ENCODE measurements at regions not wholly inside any gene's neighbourhood (a gene's known extent, or its start where the extent isn't known, plus 50 kb on each side); places are given as distances from the start of the nearest gene placed in this dataset.
"Not testable (repeated sequence)": the region's sequence is repeated elsewhere in the genome, so short reads cannot be mapped to it uniquely, and the experiment has no call there.

DNA sequence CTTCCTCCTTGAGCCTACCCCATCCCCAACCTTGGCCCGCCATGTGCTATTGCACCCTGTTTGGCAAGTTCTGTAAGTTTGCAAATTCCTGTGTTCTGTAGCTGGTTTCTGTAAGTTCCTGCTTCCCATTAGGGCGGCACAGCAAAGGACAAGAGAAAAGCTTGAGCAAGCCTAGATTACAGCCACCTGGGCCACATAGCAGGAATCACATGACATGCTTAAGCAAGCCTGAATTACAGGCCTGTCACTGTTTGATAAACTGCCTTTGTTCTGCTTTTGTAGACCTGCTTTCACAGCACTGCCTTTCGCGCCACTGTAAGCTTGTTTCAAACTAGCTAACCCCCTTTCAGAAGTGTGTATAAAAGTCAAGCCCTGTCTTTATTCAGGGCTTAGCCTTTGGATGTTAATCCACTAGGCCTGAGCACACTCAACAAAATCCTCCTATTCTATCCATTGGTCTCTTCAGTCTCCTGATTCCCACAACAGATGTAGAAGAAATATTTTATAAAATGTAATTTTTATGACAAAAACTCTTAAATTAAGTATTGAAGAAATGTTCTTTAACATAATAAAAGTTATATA lies 906.8 kb upstream of the NDST4 start:
- DNase-seq (ENCODE audit: low read depth) = no peak

DNA sequence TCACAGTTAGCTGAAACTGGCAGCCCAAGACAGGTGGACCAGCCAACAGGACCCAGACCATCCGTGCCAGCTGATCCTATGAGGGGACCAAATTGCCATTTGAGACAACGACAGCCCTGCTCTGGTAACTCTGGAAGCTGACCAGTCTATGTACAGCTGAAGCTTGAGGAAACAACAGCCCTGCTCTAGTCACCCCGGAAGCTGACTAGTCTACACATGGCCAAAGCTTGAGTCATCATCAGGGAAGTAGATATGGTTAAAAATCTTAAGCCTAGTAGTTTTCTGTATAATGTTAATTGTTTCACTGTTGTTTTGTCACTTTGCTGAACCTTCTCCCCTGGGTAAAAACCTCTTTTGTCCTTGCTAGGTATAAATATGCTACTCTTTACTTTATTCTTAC lies 905.4 kb upstream of the NDST4 start:
- DNase-seq (ENCODE audit: low read depth) = peak; percentile 1

DNA sequence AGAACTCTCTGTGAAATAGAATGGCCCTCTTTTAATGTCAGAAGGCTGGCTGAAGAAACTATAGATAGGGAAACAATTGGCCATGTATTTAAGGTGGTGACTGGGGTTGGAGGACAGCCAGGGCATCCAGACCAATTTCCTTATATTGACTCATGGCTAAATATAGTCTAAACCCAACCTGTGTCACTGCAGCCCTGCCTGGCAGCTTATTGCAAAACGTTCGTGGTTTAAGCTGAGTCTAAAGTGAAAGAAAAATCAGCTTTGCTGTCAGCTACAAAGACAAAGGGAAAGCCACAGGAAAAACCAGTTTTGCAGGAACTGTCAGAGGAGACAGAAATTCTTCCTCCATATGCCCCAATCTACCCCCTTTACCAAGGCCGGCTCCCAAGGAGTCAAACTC lies 902.8 kb upstream of the NDST4 start:
- peak; percentile 68 for DNase-seq (ENCODE audit: low read depth)

DNA sequence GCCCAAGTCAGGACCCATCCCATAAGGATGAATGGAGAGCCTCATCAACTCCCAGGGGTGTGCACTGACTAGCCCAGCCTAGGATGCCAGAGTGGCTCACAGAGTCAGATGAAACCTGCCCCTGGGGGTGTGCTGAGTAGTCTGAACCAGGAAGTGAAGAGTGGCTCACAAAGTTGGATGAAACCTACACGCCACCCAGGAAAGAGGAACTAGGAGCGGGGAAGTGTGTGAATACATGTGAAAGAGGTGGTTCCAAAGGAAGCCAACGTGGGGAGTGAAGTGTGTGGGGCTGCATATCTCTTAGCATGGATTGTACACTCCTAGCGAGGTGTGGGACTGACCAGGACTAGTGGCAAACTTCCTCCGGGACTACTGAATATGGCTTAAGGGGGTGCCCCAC lies 902.1 kb upstream of the NDST4 start:
- no peak for DNase-seq (ENCODE audit: low read depth)

DNA sequence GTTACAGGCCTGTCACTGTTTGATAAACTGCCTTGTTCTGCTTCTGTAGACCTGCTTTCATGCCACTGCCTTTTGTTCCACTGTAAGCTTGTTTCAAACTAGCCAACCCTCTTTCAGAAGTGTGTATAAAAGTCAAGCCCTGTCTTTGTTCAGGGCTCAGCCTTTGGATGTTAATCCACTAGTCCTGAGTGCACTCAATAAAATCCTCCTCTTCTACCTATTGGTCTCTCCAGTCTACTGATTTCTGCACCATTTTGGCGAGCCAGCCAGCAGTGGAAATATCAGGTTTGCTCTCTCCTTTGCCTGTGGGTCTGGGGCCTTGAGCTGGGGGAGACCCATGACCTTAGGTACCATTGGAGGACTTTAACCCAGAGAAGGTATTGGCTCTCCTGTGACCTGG lies 901.6 kb upstream of the NDST4 start:
- DNase-seq (ENCODE audit: low read depth) = no peak

DNA sequence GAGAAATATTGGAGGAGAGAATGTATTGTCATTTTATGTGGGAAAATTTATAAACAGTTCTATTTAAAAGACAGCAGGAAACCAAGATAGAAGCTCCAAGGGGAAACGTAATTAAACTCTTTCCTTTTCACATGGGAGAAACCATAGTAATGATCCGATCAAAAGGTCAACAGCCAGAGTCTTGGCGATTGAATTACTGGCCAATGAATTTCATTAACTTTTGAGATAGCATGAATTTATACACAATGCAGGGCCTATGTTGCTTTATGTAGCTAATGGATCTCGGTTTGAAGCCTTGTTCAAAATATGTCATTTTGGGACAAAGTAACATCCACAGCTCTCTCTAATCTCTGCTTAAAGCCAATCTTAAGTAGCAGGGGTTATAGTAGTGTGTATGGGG lies 897.5 kb upstream of the NDST4 start:
- no peak for DNase-seq (ENCODE audit: low read depth)

DNA sequence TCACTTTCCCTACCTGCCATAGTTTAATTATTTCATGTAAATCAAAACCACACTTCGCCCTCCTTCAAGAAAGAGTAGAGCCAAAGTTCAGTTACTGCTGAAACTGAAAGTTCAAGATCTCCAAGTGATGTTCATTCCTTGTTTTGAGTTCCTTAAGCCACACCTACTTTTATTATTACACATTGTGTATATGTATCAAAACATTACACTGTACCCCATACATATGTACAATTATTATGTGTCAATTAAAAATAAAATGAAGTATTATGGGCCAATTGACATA lies 892.3 kb upstream of the NDST4 start:
- DNase-seq (ENCODE audit: low read depth) = no peak

DNA sequence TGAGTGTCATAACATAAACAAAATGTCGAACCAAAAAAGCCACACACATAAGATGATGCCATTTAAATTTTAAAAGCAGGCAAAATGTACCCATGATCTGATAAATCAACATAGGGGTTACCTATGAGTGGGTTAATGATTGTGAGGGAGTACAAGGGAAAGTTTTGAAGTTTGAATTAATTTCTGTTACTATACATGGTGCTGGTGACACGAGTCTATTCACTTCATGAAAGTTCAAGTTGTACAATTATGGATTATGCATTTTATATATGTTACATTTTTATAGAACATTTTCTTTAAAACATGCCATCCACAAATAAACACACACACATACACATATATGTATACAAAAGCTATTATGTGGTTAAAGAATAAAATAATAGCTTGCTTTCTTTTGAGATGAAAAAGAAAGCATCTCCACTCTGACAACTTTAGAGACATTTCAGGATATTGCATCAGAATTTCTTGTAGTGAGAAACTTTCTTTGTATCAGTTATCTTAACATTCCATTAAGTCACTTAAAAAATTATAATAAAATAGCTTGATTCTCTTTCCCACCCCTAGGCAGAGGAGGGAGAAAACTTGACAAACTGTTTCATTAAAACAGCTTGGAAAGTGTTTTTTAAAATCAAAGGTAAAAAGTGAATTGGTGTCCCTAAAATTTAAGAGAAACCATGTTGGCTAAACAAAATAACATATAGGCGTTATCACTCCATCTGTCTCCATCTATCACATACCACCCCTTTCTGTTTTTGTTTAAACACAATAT lies 891.8 kb upstream of the NDST4 start:
- no peak for DNase-seq (ENCODE audit: low read depth)

DNA sequence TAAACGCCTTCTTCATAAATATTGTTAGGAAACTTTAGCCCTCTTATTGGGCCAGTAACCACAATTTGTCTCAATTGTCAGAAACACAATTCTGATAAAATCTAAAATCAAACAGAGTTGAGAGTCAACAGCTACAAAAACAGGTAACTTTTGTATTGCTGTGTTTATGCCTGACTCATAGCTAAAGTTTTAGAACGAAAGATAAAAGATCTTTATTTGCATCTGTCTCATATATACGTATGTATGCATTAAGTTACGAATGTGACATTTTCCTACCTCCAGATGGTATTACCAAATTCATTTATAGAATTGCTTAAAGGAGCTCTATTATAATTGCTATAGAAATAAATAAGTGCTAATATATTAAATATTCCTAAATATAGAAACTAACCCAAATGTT lies 887.9 kb upstream of the NDST4 start:
- DNase-seq (ENCODE audit: low read depth) = no peak

DNA sequence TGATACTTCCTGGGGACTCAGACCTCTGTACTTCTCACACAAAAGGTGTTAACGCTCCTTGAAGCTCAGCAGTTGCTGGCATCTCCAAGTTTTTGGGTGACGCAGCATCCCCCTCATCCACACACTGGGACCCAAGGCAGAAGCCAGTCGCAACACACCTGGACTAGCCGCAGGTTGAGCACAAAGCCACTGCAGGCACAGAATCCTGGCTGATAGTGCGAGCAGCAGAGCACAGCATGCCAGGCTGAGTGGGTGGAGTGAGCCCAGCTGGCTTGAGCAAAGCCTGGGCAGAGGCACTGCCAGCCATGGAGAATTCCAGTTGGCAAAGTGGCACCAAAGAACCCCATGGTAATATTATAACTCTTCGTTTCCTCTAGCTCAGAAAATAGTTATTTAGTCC lies 873.2 kb upstream of the NDST4 start:
- DNase-seq (ENCODE audit: low read depth) = no peak

DNA sequence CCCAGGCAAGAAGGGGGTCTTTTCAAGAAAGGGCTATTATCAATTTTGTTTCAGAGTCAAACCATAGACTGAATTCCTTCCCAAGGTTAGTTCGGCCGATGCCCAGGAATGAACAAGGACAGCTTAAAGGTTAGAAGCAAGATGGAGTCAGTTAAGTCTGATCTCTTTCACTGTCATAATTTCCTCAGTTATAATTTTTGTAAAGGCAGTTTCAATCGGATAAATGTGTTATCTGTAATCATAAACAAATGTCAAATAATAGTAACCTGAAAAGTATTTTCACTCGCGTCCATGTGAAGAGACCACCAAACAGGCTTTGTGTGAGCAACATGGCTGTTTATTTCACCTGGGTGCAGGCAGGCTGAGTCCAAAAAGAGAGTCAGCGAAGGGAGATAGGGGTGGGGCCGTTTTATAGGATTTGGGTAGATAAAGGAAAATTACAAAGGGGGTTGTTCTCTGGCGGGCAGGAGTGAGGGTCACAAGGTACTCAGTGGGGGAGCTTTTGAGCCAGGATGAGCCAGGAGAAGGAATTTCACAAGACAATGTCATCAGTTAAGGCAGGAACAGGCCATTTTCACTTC lies 862.1 kb upstream of the NDST4 start:
- not testable (repeated sequence) for DNase-seq (ENCODE audit: low read depth)

DNA sequence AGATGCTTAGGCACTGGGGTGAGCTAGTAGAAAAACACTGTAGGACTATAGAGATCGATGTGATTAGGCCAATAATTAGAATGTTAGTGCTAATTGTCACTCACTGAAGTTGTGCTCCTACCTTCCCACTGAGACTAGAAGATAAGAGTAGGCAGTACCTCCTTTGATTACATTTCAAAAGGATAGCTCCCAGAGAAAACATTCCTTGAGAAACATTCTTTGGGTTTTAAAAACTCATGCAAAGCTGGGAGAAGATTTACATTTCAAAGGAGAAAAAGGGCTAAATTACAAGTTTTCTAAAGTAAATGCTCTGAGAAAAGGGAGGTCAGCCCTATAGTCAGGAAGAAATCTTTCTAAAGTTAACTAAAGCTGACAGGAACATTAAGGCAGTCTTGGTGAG lies 860.3 kb upstream of the NDST4 start:
- DNase-seq (ENCODE audit: low read depth) = no peak

DNA sequence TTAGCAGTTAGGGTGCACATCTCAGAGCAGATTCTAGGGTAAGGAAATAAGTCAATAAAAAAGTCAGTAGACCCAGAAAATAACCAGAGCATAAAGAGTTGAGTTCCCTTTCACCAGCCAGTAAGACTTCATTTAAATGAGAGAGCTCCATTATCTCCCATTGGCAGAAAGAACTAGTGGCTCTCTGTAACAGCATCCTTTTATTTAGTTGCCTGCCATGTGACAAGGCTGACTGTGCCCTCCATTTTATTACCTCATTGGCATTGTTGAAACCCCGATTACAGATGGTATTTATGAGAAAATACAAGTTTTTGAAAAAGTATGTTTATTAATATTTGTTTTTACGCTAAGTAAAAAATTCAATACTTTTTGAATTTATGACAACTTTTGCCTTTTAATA lies 859.5 kb upstream of the NDST4 start:
- DNase-seq (ENCODE audit: low read depth) = no peak

DNA sequence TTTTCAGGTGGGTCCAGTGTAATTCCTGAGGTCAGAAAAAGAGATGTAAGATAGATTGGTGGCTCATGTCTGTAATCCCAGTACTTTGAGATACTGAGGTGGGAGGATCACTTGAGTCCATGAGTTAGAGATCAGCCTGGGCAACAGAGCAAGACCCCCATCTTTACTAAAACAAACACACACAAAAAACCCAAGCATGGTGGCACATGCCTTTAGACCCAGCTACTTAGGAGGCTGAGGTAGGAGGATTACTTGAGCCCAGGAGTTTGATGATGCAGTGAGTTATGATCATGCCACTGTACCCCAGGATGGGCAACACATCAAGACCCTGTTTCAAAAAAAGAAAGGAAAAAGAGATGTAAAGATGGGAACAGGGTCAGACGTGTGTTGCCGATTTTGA lies 857.4 kb upstream of the NDST4 start:
- DNase-seq (ENCODE audit: low read depth) = no peak

DNA sequence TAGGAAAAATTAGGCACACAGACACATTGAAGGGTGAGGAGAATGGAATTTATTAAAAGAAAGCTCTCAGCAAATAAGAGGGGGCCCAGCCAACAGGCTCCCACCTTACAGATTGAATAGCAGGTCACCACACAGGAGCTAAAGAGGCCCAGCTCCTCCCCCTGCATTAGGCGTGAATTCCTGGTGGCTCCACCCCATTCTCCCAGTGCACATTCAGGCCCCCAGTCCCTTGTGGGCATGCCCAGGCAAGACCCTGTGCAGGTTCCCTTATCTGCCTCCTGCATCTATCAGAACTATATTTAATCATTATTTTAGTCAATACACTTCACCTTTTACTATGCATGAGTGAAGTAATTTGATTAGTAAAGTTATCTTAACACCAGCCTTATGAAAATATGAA lies 856.3 kb upstream of the NDST4 start:
- no peak for DNase-seq (ENCODE audit: low read depth)

DNA sequence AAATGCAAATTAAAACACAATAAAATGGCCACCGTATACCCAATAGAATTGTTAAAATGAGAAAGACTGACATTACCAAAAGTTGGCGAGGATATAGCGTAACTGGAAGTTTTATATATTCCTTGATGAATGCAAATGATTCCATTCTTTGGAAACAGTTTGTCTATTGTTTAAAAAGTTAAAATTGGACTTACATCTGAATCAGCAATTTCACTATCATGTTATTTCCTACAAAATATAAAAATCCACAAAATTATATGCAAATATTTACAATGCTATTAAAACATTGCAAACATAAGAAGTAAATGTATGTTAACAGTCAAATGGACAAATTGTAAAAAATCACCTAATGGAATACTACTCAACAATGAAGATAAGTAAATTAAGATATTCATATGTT lies 852.2 kb upstream of the NDST4 start:
- no peak for DNase-seq (ENCODE audit: low read depth)

DNA sequence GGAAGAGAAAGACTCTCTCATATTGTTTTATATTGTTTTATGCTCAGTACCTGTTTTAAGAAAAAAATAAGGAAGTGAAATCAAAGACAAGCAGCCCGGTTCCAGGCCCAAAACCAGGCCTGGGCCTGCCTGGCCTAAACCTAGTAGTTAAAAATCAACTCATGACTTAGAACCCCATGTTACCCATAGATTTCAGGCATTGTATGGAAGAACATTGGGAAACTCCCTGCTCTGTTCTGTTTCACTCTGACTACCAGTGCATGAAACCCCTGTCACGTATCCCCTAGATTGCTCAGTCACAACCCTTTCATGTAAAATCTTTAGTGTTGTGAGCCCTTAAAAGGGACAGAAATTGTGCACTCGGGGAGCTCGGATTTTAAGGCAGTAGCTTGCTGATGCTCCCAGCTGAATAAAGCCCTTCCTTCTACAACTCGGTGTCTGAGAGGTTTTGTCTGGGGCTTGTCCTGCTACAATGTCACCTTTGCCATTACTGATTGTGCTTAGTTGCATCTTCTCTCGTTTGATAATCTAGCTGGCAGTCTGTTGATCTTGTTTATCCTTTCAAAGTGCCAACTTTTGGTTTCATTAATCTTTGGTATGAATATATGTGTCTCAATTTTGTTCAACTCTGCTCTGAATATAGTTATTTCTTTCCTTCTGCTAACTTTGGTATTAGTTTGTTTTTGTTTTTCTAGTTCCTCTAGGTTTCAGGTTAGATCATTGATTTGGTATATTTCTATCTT lies 842.8 kb upstream of the NDST4 start:
- DNase-seq (ENCODE audit: low read depth) = not testable (repeated sequence)

DNA sequence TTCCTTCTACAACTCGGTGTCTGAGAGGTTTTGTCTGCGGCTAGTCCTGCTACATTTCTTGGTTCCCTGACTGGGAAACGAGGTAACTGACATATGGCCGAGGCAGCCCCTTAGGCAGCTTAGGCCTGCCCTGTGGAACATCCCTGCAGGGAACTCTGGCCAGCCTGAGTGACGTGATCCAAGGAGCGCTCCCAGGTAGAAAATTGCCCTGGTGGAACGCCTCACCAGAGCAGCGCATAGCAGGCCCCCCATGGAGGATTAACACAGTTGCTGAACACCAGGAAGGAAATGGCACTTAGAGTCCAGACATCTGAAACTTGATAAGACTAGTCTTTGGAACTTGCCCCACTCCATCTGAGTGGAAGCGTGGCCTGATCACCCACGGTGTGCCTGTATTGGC lies 837.4 kb upstream of the NDST4 start:
- no peak for DNase-seq (ENCODE audit: low read depth)

DNA sequence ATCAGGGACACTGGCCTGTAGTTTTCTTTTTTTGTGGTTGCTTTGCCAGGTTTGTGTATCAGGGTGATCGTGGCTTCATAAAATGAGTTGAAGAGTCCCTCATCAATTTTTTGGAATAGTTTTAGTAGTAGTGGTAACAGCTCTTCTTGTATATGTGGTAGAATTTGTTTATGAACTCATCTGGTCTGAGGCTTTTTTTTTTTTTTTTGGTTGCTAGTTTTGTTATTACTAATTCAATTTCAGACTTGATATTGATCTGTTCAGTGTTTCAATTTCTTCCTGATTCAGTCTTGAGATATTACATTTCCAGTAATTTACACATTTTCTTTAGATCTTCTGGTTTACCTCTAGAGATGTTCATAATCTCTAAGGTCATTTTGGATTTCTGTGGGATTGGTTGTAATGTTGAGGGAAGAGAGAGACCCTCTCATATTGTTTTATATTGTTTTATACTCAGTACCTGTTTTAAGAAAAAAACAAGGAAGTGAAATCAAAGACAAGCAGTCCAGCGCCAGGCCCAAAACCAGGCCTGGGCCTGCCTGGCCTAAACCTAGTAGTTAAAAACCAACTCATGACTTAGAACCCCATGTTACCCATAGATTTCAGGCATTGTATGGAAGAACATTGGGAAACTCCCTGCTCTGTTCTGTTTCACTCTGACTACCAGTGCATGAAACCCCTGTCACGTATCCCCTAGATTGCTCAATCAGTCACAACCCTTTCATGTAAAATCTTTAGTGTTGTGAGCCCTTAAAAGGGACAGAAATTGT lies 836.7 kb upstream of the NDST4 start:
- not testable (repeated sequence) for DNase-seq (ENCODE audit: low read depth)

DNA sequence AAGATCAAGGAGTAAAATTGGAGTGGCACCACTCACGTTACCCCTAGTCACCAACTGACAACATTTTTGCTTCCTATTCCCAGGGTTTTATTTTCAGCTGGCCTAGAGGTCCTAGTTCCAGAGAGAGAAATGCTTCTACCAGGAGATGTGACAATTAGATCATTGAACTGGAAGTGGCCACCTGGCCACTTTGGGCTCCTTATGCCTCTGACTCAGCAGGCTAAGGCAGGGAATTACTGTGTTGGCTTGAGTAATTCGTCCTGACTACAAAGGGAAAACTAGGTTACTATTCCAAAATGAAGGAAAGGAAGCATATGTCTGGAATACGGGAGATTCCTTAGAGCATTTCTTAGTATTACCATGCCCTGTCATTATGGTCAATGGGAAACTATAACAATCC lies 831.6 kb upstream of the NDST4 start:
- DNase-seq (ENCODE audit: low read depth) = no peak

DNA sequence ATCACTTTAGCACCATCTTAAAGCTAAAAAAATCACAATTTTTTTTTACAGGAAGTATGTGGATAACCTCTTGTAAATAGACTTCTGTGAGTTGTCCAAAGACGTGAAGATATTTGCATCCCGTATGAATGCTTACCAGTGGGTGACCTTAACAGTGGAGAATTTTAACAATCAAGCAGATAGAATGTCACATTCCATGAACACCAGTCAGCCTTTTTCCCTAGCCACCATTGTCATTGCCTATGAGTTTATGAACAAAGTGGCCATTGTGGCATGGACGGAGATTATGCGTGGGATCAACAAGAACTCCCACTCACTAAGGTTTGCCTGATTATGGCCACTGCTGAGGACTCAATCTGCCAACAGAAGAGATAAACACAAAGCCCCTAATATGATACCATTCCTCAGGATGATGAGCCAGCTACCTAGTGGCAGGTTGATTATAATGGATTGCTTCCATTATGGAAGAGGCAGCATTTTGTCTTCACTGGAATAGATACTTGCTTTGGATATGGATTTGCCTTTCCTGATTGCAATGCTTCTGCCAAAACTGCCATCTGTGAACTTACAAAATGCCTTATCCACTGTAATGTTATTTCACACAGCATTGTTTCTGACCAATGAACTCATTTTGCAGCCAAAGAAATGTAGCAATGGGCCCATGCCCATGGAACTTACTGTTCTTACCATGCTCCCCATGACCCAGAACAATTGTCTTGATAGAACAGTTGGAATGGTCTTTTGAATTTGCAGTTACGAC lies 830.9 kb upstream of the NDST4 start:
- DNase-seq (ENCODE audit: low read depth) = no peak
